Panc1 (cell line): ENCODE measurements at regions not wholly inside any gene's neighbourhood (a gene's known extent, or its start where the extent isn't known, plus 50 kb on each side); places are given as distances from the start of the nearest gene placed in this dataset.

Source experiments
- CTCF ChIP-seq: fragments of 450-650 bp; IDR thresholded peaks from 2 replicates; pipeline ENCODE4 v1.5.1; 2017; ENCODE audit warnings: mild to moderate bottlenecking
- POLR2AphosphoS5 ChIP-seq: IDR thresholded peaks from 2 replicates; pipeline ENCODE4 v1.6.1; 2012; ENCODE audit warnings: mild to moderate bottlenecking, low read depth, low read length, moderate library complexity

- no peak for TF ChIP-seq CTCF
- TF ChIP-seq POLR2AphosphoS5, result no peak
Observed at GRCh38 chr17:6346156-6346786, 88.7 kb downstream of the AIPL1 start.
